ENCODE measurements at regions not wholly inside any gene's neighbourhood (a gene's known extent, or its start where the extent isn't known, plus 50 kb on each side); places are given as distances from the start of the nearest gene placed in this dataset.

- DNase-seq (ENCODE audit: low spot score): no peak
These were observed 118.4 kb upstream of the SESN3 start for GRCh38 chr11:95349345-95349942.

- DNase-seq (ENCODE audit: low spot score): peak; percentile 33
These were observed 115.3 kb upstream of the SESN3 start for GRCh38 chr11:95346265-95346664.

GRCh38 chr11:95345651-95346050 lies 114.6 kb upstream of the SESN3 start:
- no peak for DNase-seq (ENCODE audit: low spot score)

GRCh38 chr11:95344932-95345642 lies 114.1 kb upstream of the SESN3 start:
- no peak for DNase-seq (ENCODE audit: low spot score)

- no peak for DNase-seq (ENCODE audit: low spot score)
These were observed 110.2 kb upstream of the SESN3 start for GRCh38 chr11:95341221-95341620.

GRCh38 chr11:95339086-95339901 lies 108.3 kb upstream of the SESN3 start:
- DNase-seq (ENCODE audit: low spot score): no peak

- peak; percentile 62 for DNase-seq (ENCODE audit: low spot score)
These were observed 107.5 kb upstream of the SESN3 start for GRCh38 chr11:95338430-95338991.

GRCh38 chr11:95337972-95338429 lies 107.0 kb upstream of the SESN3 start:
- no peak for DNase-seq (ENCODE audit: low spot score)

- DNase-seq (ENCODE audit: low spot score): peak; percentile 81
These were observed 106.4 kb upstream of the SESN3 start for GRCh38 chr11:95337175-95337957.

GRCh38 chr11:95335989-95336388 lies 105.0 kb upstream of the SESN3 start:
- DNase-seq (ENCODE audit: low spot score): no peak

- no peak for DNase-seq (ENCODE audit: low spot score)
These were observed 100.2 kb upstream of the SESN3 start for GRCh38 chr11:95331161-95331560.

- DNase-seq (ENCODE audit: low spot score): no peak
These were observed 99.3 kb upstream of the SESN3 start for GRCh38 chr11:95330302-95330701.

- DNase-seq (ENCODE audit: low spot score): no peak
These were observed 96.4 kb upstream of the SESN3 start for GRCh38 chr11:95327273-95327948.

GRCh38 chr11:95325777-95326258 lies 94.8 kb upstream of the SESN3 start:
- no peak for DNase-seq (ENCODE audit: low spot score)

GRCh38 chr11:95324826-95325225 lies 93.8 kb upstream of the SESN3 start:
- DNase-seq (ENCODE audit: low spot score): no peak

- DNase-seq (ENCODE audit: low spot score): no peak
These were observed 91.5 kb upstream of the SESN3 start for GRCh38 chr11:95322539-95322938.

GRCh38 chr11:95318498-95318897 lies 87.5 kb upstream of the SESN3 start:
- no peak for DNase-seq (ENCODE audit: low spot score)

GRCh38 chr11:95308512-95309035 lies 77.6 kb upstream of the SESN3 start:
- no peak for DNase-seq (ENCODE audit: low spot score)

GRCh38 chr11:95307286-95307685 lies 76.3 kb upstream of the SESN3 start:
- no peak for DNase-seq (ENCODE audit: low spot score)

GRCh38 chr11:95306801-95307200 lies 75.8 kb upstream of the SESN3 start:
- DNase-seq (ENCODE audit: low spot score): no peak

GRCh38 chr11:95306123-95306522 lies 75.1 kb upstream of the SESN3 start:
- DNase-seq (ENCODE audit: low spot score): no peak
